Lung (tissue), 11 donors: ENCODE measurements at regions not wholly inside any gene's neighbourhood (a gene's known extent, or its start where the extent isn't known, plus 50 kb on each side); places are given as distances from the start of the nearest gene placed in this dataset.
A peak's percentile ranks its signal among the peaks of the same experiment; 100 is the strongest.

ENCODE experiments used
- ATAC-seq: fragments of 200-7000 bp; cut with Tn5 transposase; one replicate; pipeline ENCODE4 v1.9.1; 2020; ENCODE audit warnings: moderate number of reproducible peaks; ENCODE audit not compliant: insufficient read depth, low FRiP score
- DNase-seq, 3 donors: peaks; one replicate each; pipeline ENCODE4 v3.0.0-alpha.2; 2013 to 2017
- H3K27ac ChIP-seq, 2 donors: one replicate each; pipeline ENCODE4 v1.5.1; 2013; ENCODE audit warnings: mild to moderate bottlenecking in 2 of 2, moderate library complexity in 2 of 2, control low read depth in 1 of 2, inconsistent platforms in 1 of 2, low read depth in 1 of 2, low read length in 1 of 2
- H3K27me3 ChIP-seq, 3 donors: one replicate each; pipeline ENCODE4 v1.5.1; 2013; ENCODE audit warnings: low read length in 2 of 3; ENCODE audit not compliant: control insufficient read depth in 3 of 3, insufficient read depth in 3 of 3
- H3K36me3 ChIP-seq, 4 donors: one replicate each; pipeline ENCODE4 v1.5.1; 2013; ENCODE audit warnings: low read length in 4 of 4, mild to moderate bottlenecking in 1 of 4, moderate library complexity in 1 of 4; ENCODE audit not compliant: control insufficient read depth in 4 of 4, insufficient read depth in 4 of 4
- H3K4me1 ChIP-seq, 5 donors: one replicate each; pipeline ENCODE4 v1.5.1; 2013; ENCODE audit warnings: low read length in 5 of 5, mild to moderate bottlenecking in 2 of 5, moderate library complexity in 1 of 5; ENCODE audit not compliant: control insufficient read depth in 5 of 5, insufficient read depth in 5 of 5
- H3K4me3 ChIP-seq: one replicate; pipeline ENCODE4 v1.5.1; 2013; ENCODE audit warnings: mild to moderate bottlenecking, control low read depth, moderate library complexity
- H3K9ac ChIP-seq, 2 donors: one replicate each; pipeline ENCODE4 v1.5.1; 2013; ENCODE audit warnings: low read length in 2 of 2, control low read depth in 1 of 2; ENCODE audit not compliant: insufficient read depth in 1 of 2
- H3K9me3 ChIP-seq, 4 donors: one replicate each; pipeline ENCODE4 v1.5.1; 2013; ENCODE audit warnings: low read length in 3 of 4, mild to moderate bottlenecking in 1 of 4, moderate library complexity in 1 of 4; ENCODE audit not compliant: control insufficient read depth in 4 of 4, insufficient read depth in 3 of 4
- CTCF ChIP-seq: IDR thresholded peaks from 2 replicates; pipeline ENCODE4 v1.5.1; 2012; ENCODE audit warnings: mild to moderate bottlenecking; ENCODE audit errors: control extremely low read depth, extremely low read depth
- WGBS, 2 donors: extraction: QIAGEN DNeasy Blood & Tissue Kit; methylation state at CpG; one replicate each; pipeline ENCODE4 v1.1.7; 2013; 5-methylcytosine and 5-hydroxymethylcytosine counted together
- donor health status: control.
- donor health status: control.
- donor health status: Bipolar disorder and iron deficiency.
- donor health status: healthy.
- donor health status: DM: yes; HTN: yes; CAD: no.

GRCh38 chr2:19651466-19651865 is 250.3 kb downstream of the TTC32 start:
- DNase-seq: no peak
- Histone ChIP-seq H3K9me3 (peaks cover 0 to 2% (median 0%) of the 10 kb centered on the region in 4 donors), H3K27ac (no peak overlapping the region), H3K4me1 (peaks cover 0 to 7% (median 0%) of the 10 kb centered on the region in 5 donors), H3K9ac (no peak overlapping the region), H3K27me3 (no peaks in the 10 kb centered on the region), H3K4me3 (no peak overlapping the region), H3K36me3 (no peaks in the 10 kb centered on the region)
- WGBS, 2 donors: 77% methylated on average over 4 of the region's 4 CpGs
- ATAC-seq: no peak
- TF ChIP-seq CTCF: no peak

- no peaks in the 10 kb centered on the region for H3K9me3 ChIP-seq
- ATAC-seq (no peak), DNase-seq (no peak)
- H3K4me1 ChIP-seq: peaks cover 0 to 7% (median 0%) of the 10 kb centered on the region in 5 donors
- peak overlapping the region in 1 of 2 donors; percentile 38 for H3K27ac ChIP-seq
- WGBS, 2 donors: 75 to 77% methylated on average over 8 of the region's 8 CpGs
- no peak for TF ChIP-seq CTCF
- no peak overlapping the region for H3K4me3 ChIP-seq
- H3K36me3 ChIP-seq: no peaks in the 10 kb centered on the region
- H3K27me3 ChIP-seq: no peaks in the 10 kb centered on the region
- H3K9ac ChIP-seq: no peak overlapping the region
Measured at GRCh38 chr2:19649785-19650380, 251.9 kb downstream of the TTC32 start.

- no peaks in the 10 kb centered on the region for H3K36me3 ChIP-seq
- TF ChIP-seq CTCF: no peak
- H3K27ac ChIP-seq: peak overlapping the region in 1 of 2 donors; percentile 17
- no peaks in the 10 kb centered on the region for H3K27me3 ChIP-seq
- peaks cover 0 to 7% (median 0%) of the 10 kb centered on the region in 5 donors for H3K4me1 ChIP-seq
- H3K9me3 ChIP-seq: no peaks in the 10 kb centered on the region
- H3K9ac ChIP-seq: no peak overlapping the region
- H3K4me3 ChIP-seq: no peak overlapping the region
- WGBS, 2 donors: 95 to 97% methylated on average over 1 of the region's 1 CpG
- no peak for DNase-seq
- ATAC-seq: no peak
Measured at GRCh38 chr2:19649142-19649541, 252.6 kb downstream of the TTC32 start.

DNA sequence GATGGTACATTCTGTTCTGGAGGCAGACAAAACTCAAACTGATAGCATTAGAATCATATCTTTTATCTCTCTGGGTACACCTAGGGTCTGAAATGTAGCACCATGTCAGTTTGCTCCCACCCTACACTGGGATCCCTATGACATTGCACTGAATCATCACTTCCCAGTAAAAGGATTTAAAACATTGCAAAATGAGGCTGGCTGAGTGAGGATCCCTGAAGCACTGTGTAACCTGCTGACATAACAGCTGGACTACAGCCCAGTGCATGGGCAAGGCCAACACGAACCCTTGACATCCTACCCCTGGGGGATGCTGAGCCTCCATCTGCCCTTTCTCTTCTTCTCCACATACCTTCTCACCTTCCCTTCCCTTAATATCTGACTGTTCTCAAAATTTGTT is 253.2 kb downstream of the TTC32 start:
- H3K27ac ChIP-seq: no peak overlapping the region
- no peaks in the 10 kb centered on the region for H3K27me3 ChIP-seq
- H3K4me3 ChIP-seq: no peak overlapping the region
- TF ChIP-seq CTCF: no peak
- no peaks in the 10 kb centered on the region for H3K36me3 ChIP-seq
- DNase-seq: no peak
- peak; percentile 56 for ATAC-seq
- H3K9me3 ChIP-seq: peaks cover 0 to 2% (median 0%) of the 10 kb centered on the region in 4 donors
- 43 to 75% methylated on average over 1 of the region's 1 CpG for WGBS, 2 donors
- H3K9ac ChIP-seq: no peak overlapping the region
- H3K4me1 ChIP-seq: peaks cover 0 to 7% (median 0%) of the 10 kb centered on the region in 5 donors
